Transverse colon (tissue), 4 donors: ENCODE measurements at regions not wholly inside any gene's neighbourhood (a gene's known extent, or its start where the extent isn't known, plus 50 kb on each side); places are given as distances from the start of the nearest gene placed in this dataset.

Experiments
- EP300 ChIP-seq: sonication (generic); formaldehyde crosslinking; IDR thresholded peaks from one replicate; pipeline ENCODE4 v1.6.1; 2017; ENCODE audit warnings: antibody characterized with exemption, low read depth
- POLR2AphosphoS5 ChIP-seq, 3 donors: sonication (generic); formaldehyde crosslinking; IDR thresholded peaks; one replicate each; pipeline ENCODE4 v1.6.1; 2016; ENCODE audit warnings: antibody characterized with exemption in 3 of 3
- TF ChIP-seq, protein P1 (sequence below), 5 experiments: fragments of 200-600 bp in 3 of 5; fragments of 450-650 bp in 2 of 5; sonication (generic) in 3 of 5; IDR thresholded peaks; 1 replicate in 2 of 5; 2 replicates in 3 of 5; pipeline ENCODE4 v1.5.1; 2016 to 2017; ENCODE audit warnings: antibody characterized with exemption in 5 of 5, inconsistent platforms in 3 of 5, mild to moderate bottlenecking in 2 of 5, moderate library complexity in 1 of 5

DNA sequence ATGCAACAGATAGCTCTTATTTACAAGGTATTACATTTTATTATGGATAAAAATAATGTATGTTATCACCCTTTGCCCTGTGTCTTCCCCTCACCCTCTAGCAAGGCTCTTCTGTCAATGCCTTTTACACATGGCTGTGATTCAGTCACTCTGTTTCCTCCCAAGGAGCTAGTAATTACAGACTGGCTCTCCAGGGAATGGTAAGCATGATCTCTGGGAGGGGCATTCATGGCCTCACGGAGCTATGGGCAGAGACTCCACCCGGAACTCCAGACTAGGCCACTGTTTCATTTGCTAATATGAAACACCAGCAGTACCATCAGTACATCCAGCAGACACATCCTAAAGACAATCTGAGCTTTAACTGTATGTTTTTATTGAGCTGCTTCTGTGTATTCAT lies 410.9 kb upstream of the CYRIA start:
- TF ChIP-seq POLR2AphosphoS5 (IDR thresholded peaks at IDR 0.05) (no peak), EP300 (no peak)
- TF ChIP-seq, protein P1, sequence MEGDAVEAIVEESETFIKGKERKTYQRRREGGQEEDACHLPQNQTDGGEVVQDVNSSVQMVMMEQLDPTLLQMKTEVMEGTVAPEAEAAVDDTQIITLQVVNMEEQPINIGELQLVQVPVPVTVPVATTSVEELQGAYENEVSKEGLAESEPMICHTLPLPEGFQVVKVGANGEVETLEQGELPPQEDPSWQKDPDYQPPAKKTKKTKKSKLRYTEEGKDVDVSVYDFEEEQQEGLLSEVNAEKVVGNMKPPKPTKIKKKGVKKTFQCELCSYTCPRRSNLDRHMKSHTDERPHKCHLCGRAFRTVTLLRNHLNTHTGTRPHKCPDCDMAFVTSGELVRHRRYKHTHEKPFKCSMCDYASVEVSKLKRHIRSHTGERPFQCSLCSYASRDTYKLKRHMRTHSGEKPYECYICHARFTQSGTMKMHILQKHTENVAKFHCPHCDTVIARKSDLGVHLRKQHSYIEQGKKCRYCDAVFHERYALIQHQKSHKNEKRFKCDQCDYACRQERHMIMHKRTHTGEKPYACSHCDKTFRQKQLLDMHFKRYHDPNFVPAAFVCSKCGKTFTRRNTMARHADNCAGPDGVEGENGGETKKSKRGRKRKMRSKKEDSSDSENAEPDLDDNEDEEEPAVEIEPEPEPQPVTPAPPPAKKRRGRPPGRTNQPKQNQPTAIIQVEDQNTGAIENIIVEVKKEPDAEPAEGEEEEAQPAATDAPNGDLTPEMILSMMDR (IDR thresholded peaks at IDR 0.05): no peak
